ENCODE measurements at regions not wholly inside any gene's neighbourhood (a gene's known extent, or its start where the extent isn't known, plus 50 kb on each side); places are given as distances from the start of the nearest gene placed in this dataset.

- no peak overlapping the region for H3K27ac ChIP-seq (ENCODE audit: extremely low read depth, low read depth, low read length)
- H3K9me3 ChIP-seq (ENCODE audit: control insufficient read depth, insufficient read depth, low read depth, low read length), result no peaks in the 10 kb centered on the region
- no peaks in the 10 kb centered on the region for H3K36me3 ChIP-seq (ENCODE audit: control insufficient read depth in 2 of 2, insufficient read depth in 1 of 2, low read length in 2 of 2)
- TF ChIP-seq ZSCAN5A (tag by site-specific recombination; IDR thresholded peaks at IDR 0.05), result no peak
- no peak for TF ChIP-seq ZNF366 (tag by site-specific recombination; conservative IDR thresholded peaks at IDR 0.05)
- TF ChIP-seq ZBTB44 (tag by site-specific recombination; IDR thresholded peaks at IDR 0.05), result no peak
- no peak for TF ChIP-seq ZNF37A (tag by site-specific recombination; IDR thresholded peaks at IDR 0.05)
- ChIA-PET CTCF (interaction anchor here (0.6 to 0.7 kb wide), 2 partner anchors 313 to 317 kb away, joined by 3 to 5 read pairs; no protein-coding TSS in a partner anchor), POLR2A (no interaction called here)
- H3K4me3 ChIP-seq (ENCODE audit: low read depth, low read length), result no peak overlapping the region
- peaks cover 3% of the 10 kb centered on the region; the same call in 1 of the 2 replicates for H3K4me1 ChIP-seq (ENCODE audit: control insufficient read depth, insufficient read depth, low read length)
These were observed 124.4 kb upstream of the FOXQ1 start for GRCh38 chr6:1187293-1188131.

GRCh38 chr6:1184318-1184717 lies 127.6 kb upstream of the FOXQ1 start:
- no peak for TF ChIP-seq ZNF555 (tag by site-specific recombination; conservative IDR thresholded peaks at IDR 0.05)
- POLR2A ChIA-PET, result no interaction called here

GRCh38 chr6:1182722-1183521 lies 129.0 kb upstream of the FOXQ1 start:
- POLR2A ChIA-PET, result no interaction called here
- peaks cover 5% of the 10 kb centered on the region; the same call in 1 of the 2 replicates for H3K4me1 ChIP-seq (ENCODE audit: control insufficient read depth, insufficient read depth, low read length)
- CTCF ChIA-PET, result interaction anchor here (1.6 kb wide), 1 partner anchor 10 kb away, joined by 3 read pairs; no protein-coding TSS in a partner anchor
- H3K4me3 ChIP-seq (ENCODE audit: low read depth, low read length), result no peak overlapping the region
- no peak for TF ChIP-seq ZNF23 (tag by site-specific recombination; IDR thresholded peaks at IDR 0.05; ENCODE audit: borderline replicate concordance)
- no peak for TF ChIP-seq ZNF626 (tag by site-specific recombination; IDR thresholded peaks at IDR 0.05)
- no peak for TF ChIP-seq SP3 (tag by site-specific recombination; IDR thresholded peaks at IDR 0.05)
- no peak for TF ChIP-seq KLF10 (tag by site-specific recombination; IDR thresholded peaks at IDR 0.05)
- no peak for TF ChIP-seq ZNF660 (tag by site-specific recombination; IDR thresholded peaks at IDR 0.05)
- no peak for TF ChIP-seq MEIS1 (CRISPR knock-in tag; IDR thresholded peaks at IDR 0.05; ENCODE audit: borderline replicate concordance)
- no peak for TF ChIP-seq ZFP69B (tag by site-specific recombination; IDR thresholded peaks at IDR 0.05)
- TF ChIP-seq ZNF138 (tag by site-specific recombination; IDR thresholded peaks at IDR 0.05; ENCODE audit: borderline replicate concordance), result no peak
- TF ChIP-seq ZNF302 (tag by site-specific recombination; IDR thresholded peaks at IDR 0.05; ENCODE audit: low read depth), result no peak
- no peak for TF ChIP-seq ZFP41 (tag by site-specific recombination; IDR thresholded peaks at IDR 0.05; ENCODE audit: borderline replicate concordance)
- no peak for TF ChIP-seq ZSCAN4 (tag by site-specific recombination; IDR thresholded peaks at IDR 0.05)
- TF ChIP-seq HOXA7 (CRISPR knock-in tag; IDR thresholded peaks at IDR 0.05; ENCODE audit: borderline replicate concordance), result no peak
- TF ChIP-seq ZNF426 (tag by site-specific recombination; IDR thresholded peaks at IDR 0.05), result no peak
- no peak for TF ChIP-seq ZNF549 (tag by site-specific recombination; IDR thresholded peaks at IDR 0.05)
- TF ChIP-seq ZNF596 (tag by site-specific recombination; IDR thresholded peaks at IDR 0.05), result no peak
- no peak for TF ChIP-seq ZNF18 (tag by site-specific recombination; IDR thresholded peaks at IDR 0.05)
- no peak for TF ChIP-seq GLIS2 (tag by site-specific recombination; IDR thresholded peaks at IDR 0.05)
- no peak for TF ChIP-seq ZNF510 (tag by site-specific recombination; IDR thresholded peaks at IDR 0.05; ENCODE audit: insufficient replicate concordance)
- no peak overlapping the region for H3K27ac ChIP-seq (ENCODE audit: extremely low read depth, low read depth, low read length)
- H3K36me3 ChIP-seq (ENCODE audit: control insufficient read depth in 2 of 2, insufficient read depth in 1 of 2, low read length in 2 of 2), result no peaks in the 10 kb centered on the region
- no peaks in the 10 kb centered on the region for H3K9me3 ChIP-seq (ENCODE audit: control insufficient read depth, insufficient read depth, low read depth, low read length)

More at GRCh38 chr6:1184318-1184717, 127.6 kb upstream of the FOXQ1 start:
- Histone ChIP-seq H3K36me3 (ENCODE audit: control insufficient read depth in 2 of 2, insufficient read depth in 1 of 2, low read length in 2 of 2) (no peaks in the 10 kb centered on the region), H3K27ac (ENCODE audit: extremely low read depth, low read depth, low read length) (no peak overlapping the region), H3K4me1 (ENCODE audit: control insufficient read depth, insufficient read depth, low read length) (peaks cover 5% of the 10 kb centered on the region; the same call in 1 of the 2 replicates), H3K4me3 (ENCODE audit: low read depth, low read length) (no peak overlapping the region), H3K9me3 (ENCODE audit: control insufficient read depth, insufficient read depth, low read depth, low read length) (no peaks in the 10 kb centered on the region)
- CTCF ChIA-PET, result no interaction called here
